Stomach (tissue), 8 donors: ENCODE measurements at regions not wholly inside any gene's neighbourhood (a gene's known extent, or its start where the extent isn't known, plus 50 kb on each side); places are given as distances from the start of the nearest gene placed in this dataset.
A peak's percentile ranks its signal among the peaks of the same experiment; 100 is the strongest.

Source experiments
- DNase-seq, 2 donors: peaks; one replicate each; pipeline versions ENCODE4 v3.0.0 to v3.0.0-alpha.2; 2013 to 2019
- H3K27ac ChIP-seq, 5 donors: fragments of 200-600 bp in 4 of 5; sonication (generic) in 4 of 5; one replicate each; pipeline ENCODE4 v1.5.1; 2013 to 2019; ENCODE audit warnings: mild to moderate bottlenecking in 1 of 5, moderate library complexity in 1 of 5
- H3K27me3 ChIP-seq, 3 donors: fragments of 200-600 bp; sonication (generic); one replicate each; pipeline ENCODE4 v1.5.1; 2017 to 2019; ENCODE audit warnings: mixed run types in 1 of 3
- H3K36me3 ChIP-seq, 4 donors: fragments of 200-600 bp; sonication (generic); 1 replicate in 3 of 4; 2 replicates in 1 of 4; pipeline ENCODE4 v1.5.1; 2016 to 2019
- H3K4me1 ChIP-seq, 4 donors: fragments of 200-600 bp; sonication (generic); one replicate each; pipeline ENCODE4 v1.5.1; 2016 to 2019
- H3K4me3 ChIP-seq, 4 donors: fragments of 200-600 bp; sonication (generic) in 3 of 4; one replicate each; pipeline ENCODE4 v1.5.1; 2016 to 2019; ENCODE audit warnings: mild to moderate bottlenecking in 1 of 4
- H3K9me3 ChIP-seq, 4 donors: fragments of 200-600 bp; sonication (generic); one replicate each; pipeline ENCODE4 v1.5.1; 2016 to 2019
- CTCF ChIP-seq, 7 experiments: fragments of 450-650 bp in 4 of 7; fragments of 200-600 bp in 3 of 7; sonication (generic) in 3 of 7; IDR thresholded peaks; one replicate each; pipeline ENCODE4 v1.5.1; 2016 to 2019; ENCODE audit warnings: antibody characterized with exemption in 7 of 7, control low read depth in 2 of 7, mild to moderate bottlenecking in 1 of 7
- EP300 ChIP-seq: sonication (generic); formaldehyde crosslinking; IDR thresholded peaks from one replicate; pipeline ENCODE4 v1.6.1; 2017; ENCODE audit warnings: antibody characterized with exemption
- POLR2A ChIP-seq, 4 donors: fragments of 450-650 bp; IDR thresholded peaks; one replicate each; pipeline ENCODE4 v1.6.1; 2016; ENCODE audit warnings: antibody characterized with exemption in 4 of 4, control low read depth in 2 of 4, mild to moderate bottlenecking in 1 of 4, moderate library complexity in 1 of 4
- POLR2AphosphoS5 ChIP-seq, 3 donors: sonication (generic); formaldehyde crosslinking; IDR thresholded peaks; one replicate each; pipeline ENCODE4 v1.6.1; 2016; ENCODE audit warnings: antibody characterized with exemption in 3 of 3
- WGBS, 5 donors: extraction: QIAGEN DNeasy Blood & Tissue Kit in 3 of 5; methylation state at CpG; one replicate each; pipeline versions ENCODE4 v1.1.5 to v1.1.7; 2013 to 2018; 5-methylcytosine and 5-hydroxymethylcytosine counted together
- intact Hi-C: fragments of 100-400 bp; cut with DNase I; formaldehyde crosslinking; loops from one replicate; pipeline ENCODE4 v1.15.1; 2023; ENCODE audit warnings: low total_unique reads
- donor health status: healthy with polysubstance abuse.
- donor health status: Bipolar disorder and iron deficiency.
- donor health status: healthy.

DNA sequence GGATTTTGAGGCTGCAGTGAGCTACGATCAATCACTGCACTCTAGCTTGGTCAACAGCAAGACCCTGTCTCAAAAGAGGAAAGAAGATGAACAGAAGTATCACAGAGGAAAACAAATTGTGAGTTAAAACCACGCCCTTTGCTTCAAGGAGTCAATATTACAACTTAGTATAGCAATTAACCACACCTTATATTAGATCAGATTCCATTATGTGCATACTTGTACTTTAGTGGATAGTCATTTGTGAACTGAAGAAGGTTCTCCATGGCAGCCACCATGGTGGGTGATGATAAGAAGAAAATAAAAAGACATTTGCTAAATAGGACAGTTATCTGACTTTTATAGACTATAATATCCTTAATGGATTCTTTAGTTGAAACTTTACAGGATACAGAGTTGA lies 72.3 kb upstream of the EFEMP1 start:
- H3K27me3 ChIP-seq, result no peaks in the 10 kb centered on the region
- 75 to 85% (median 80%) methylated on average over 2 of the region's 2 CpGs for WGBS, 5 donors
- peaks cover 0 to 11% (median 0%) of the 10 kb centered on the region in 4 donors for H3K4me1 ChIP-seq
- no peak for DNase-seq
- intact Hi-C loops, result no loop called here
- TF ChIP-seq POLR2A (IDR thresholded peaks at IDR 0.05) (no peak), POLR2AphosphoS5 (IDR thresholded peaks at IDR 0.05) (no peak), EP300 (no peak), CTCF (IDR thresholded peaks at IDR 0.05) (no peak)
- no peaks in the 10 kb centered on the region for H3K36me3 ChIP-seq
- H3K9me3 ChIP-seq, result no peaks in the 10 kb centered on the region
- no peak overlapping the region for H3K27ac ChIP-seq
- no peak overlapping the region for H3K4me3 ChIP-seq

- intact Hi-C loops, result no loop called here
- TF ChIP-seq CTCF (IDR thresholded peaks at IDR 0.05) (no peak), POLR2A (IDR thresholded peaks at IDR 0.05) (no peak), EP300 (no peak)
These were observed 75.6 kb upstream of the EFEMP1 start for GRCh38 chr2:55999231-55999630.

DNA sequence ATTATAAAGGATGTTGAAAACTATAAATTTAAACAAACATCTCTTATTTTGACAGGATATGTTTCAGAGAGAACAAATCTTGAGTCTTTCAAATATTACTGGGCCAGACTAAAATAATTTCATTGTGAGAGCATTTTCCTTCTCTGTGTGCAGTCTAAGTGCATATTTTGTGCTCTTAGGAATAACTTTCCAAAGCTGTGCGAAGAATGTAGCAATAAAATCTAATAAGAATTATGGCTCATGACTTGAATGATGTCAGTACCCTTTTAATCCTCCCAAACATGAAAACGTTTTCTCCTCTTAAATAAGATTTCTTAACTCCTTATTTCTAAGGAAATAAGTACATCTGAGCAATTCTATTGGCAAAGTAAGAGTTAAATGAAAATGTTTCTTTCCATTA lies 76.2 kb upstream of the EFEMP1 start:
- Histone ChIP-seq H3K36me3 (no peaks in the 10 kb centered on the region), H3K4me3 (no peak overlapping the region), H3K27me3 (no peaks in the 10 kb centered on the region), H3K4me1 (no peaks in the 10 kb centered on the region), H3K9me3 (no peaks in the 10 kb centered on the region), H3K27ac (no peak overlapping the region)
- intact Hi-C loops, result no loop called here
- DNase-seq, result no peak
- WGBS, 5 donors, result 50 to 63% (median 61%) methylated on average over 2 of the region's 2 CpGs
- TF ChIP-seq EP300 (no peak), CTCF (IDR thresholded peaks at IDR 0.05) (no peak), POLR2A (IDR thresholded peaks at IDR 0.05) (no peak), POLR2AphosphoS5 (IDR thresholded peaks at IDR 0.05) (no peak)

More at GRCh38 chr2:55999231-55999630, 75.6 kb upstream of the EFEMP1 start:
- Histone ChIP-seq H3K9me3 (no peaks in the 10 kb centered on the region), H3K4me1 (no peaks in the 10 kb centered on the region), H3K27ac (no peak overlapping the region), H3K36me3 (no peaks in the 10 kb centered on the region), H3K4me3 (no peak overlapping the region), H3K27me3 (no peaks in the 10 kb centered on the region)
- DNase-seq, result no peak

- Histone ChIP-seq H3K4me1 (no peaks in the 10 kb centered on the region), H3K9me3 (no peaks in the 10 kb centered on the region), H3K4me3 (no peak overlapping the region), H3K27ac (no peak overlapping the region), H3K27me3 (no peaks in the 10 kb centered on the region), H3K36me3 (no peaks in the 10 kb centered on the region)
- no peak for TF ChIP-seq POLR2AphosphoS5 (IDR thresholded peaks at IDR 0.05)
- TF ChIP-seq POLR2A (IDR thresholded peaks at IDR 0.05), result no peak
- no peak for TF ChIP-seq CTCF (IDR thresholded peaks at IDR 0.05)
- TF ChIP-seq EP300, result no peak
- peak in 1 of 2 donors; percentile 60 for DNase-seq
- 30 to 52% (median 38%) methylated on average over 1 of the region's 1 CpG for WGBS, 5 donors
- intact Hi-C loops, result no loop called here
These were observed 78.4 kb upstream of the EFEMP1 start for GRCh38 chr2:56001947-56002346.
